GM13976 (cell line): ENCODE measurements at regions not wholly inside any gene's neighbourhood (a gene's known extent, or its start where the extent isn't known, plus 50 kb on each side); places are given as distances from the start of the nearest gene placed in this dataset.
"Not testable (repeated sequence)": the region's sequence is repeated elsewhere in the genome, so short reads cannot be mapped to it uniquely, and the experiment has no call there.

Experiments
- DNase-seq: peaks from one replicate; pipeline ENCODE4 v3.0.0; 2012; ENCODE audit warnings: low spot score
- in situ Hi-C: fragments of 300-500 bp; cut with MboI; formaldehyde crosslinking; loops from one replicate; pipeline ENCODE4 v1.12.0; 2022; ENCODE audit warnings: low sequenced_read_pairs, mixed read lengths, inconsistent platforms; ENCODE audit not compliant: unreplicated experiment
- TF ChIP-seq, protein P1 (sequence below): IDR thresholded peaks from 2 replicates; pipeline ENCODE4 v1.5.1; 2012; ENCODE audit warnings: borderline replicate concordance, mild to moderate bottlenecking; ENCODE audit not compliant: insufficient read depth; ENCODE audit errors: extremely low read depth, missing control alignments, control extremely low read depth

DNA sequence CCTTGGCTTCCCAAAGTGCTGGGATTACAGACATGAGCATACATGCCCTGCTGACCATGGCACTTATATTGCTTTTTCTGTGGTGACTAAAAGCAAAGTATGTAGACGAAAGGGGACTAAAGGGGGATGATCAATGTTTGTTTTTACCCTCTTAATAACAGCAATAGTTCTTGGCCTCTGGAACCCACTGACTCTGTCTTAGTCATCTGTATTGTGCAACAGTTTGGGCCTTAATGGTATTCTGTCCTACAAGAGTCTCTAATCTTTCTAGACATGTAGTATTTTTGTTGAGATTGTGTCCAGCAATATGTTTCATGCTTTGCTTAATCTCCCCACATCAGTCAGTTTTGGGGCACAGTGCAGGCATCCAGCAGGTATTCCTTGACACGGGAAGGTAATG lies 359.9 kb upstream of the FANCL start:
- DNase-seq: no peak
- in situ Hi-C loops: no loop called here

DNA sequence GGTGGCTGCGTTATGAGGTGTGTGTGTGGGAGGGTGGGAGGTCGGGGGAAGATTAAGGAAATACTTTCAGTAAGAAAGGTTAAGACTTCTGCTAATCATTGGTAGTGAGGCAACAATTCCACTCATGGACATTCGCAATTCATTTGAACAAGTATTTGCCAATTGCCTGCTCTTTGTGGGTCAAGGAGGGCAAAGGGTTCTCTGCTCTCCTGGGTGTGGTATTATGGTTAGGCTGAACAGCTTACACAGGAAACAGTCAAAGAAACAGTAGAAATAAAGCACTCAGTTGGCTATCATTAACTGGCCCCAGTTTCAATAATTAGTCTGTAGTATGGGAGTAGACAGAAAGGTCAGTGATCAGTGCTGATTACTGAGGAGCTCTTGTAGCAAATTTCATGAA lies 357.0 kb upstream of the FANCL start:
- DNase-seq: no peak
- TF ChIP-seq, protein P1, sequence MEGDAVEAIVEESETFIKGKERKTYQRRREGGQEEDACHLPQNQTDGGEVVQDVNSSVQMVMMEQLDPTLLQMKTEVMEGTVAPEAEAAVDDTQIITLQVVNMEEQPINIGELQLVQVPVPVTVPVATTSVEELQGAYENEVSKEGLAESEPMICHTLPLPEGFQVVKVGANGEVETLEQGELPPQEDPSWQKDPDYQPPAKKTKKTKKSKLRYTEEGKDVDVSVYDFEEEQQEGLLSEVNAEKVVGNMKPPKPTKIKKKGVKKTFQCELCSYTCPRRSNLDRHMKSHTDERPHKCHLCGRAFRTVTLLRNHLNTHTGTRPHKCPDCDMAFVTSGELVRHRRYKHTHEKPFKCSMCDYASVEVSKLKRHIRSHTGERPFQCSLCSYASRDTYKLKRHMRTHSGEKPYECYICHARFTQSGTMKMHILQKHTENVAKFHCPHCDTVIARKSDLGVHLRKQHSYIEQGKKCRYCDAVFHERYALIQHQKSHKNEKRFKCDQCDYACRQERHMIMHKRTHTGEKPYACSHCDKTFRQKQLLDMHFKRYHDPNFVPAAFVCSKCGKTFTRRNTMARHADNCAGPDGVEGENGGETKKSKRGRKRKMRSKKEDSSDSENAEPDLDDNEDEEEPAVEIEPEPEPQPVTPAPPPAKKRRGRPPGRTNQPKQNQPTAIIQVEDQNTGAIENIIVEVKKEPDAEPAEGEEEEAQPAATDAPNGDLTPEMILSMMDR: no peak
- in situ Hi-C loops: no loop called here

More for the DNA sequence above, 359.9 kb upstream of the FANCL start:
- TF ChIP-seq, protein P1: no peak

DNA sequence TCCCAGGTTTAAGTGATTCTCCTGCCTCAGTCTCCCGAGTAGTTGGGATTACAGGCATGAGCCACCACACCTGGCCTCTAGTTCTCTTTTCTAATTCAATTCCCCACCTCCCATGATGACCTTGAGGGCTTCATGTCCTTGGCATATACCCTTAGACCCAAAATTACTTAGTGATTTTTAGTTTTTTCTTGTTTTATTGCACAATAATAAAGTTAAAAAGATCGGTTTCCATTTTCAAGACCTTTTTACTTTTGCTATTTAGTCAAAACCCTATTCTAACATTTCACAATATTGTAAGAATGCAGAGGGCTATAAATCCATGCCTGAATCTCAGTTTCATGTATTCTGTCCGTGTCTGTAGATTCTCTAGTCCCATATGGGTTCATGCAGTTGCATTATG lies 354.6 kb upstream of the FANCL start:
- TF ChIP-seq, protein P1: no peak
- DNase-seq: no peak
- in situ Hi-C loops: no loop called here

DNA sequence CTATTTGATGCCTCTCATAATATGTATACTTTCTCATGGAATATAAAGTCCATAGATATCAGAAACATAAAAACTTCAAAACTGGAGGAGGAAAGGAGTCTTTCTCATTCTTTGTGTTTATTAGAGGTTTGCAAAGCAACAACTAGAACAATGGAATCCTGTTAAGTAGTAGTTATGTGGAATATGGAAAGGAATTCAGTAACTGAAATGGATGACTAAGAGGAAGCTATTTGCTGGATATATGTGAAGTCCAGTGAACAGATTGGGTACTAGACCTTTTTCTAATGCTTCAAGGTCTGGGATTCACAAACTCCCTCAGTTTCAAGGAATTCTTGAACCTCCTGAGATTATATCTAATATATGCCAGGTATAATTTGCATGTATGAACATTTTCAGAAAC lies 353.6 kb upstream of the FANCL start:
- TF ChIP-seq, protein P1: no peak
- no peak for DNase-seq
- in situ Hi-C loops: no loop called here

DNA sequence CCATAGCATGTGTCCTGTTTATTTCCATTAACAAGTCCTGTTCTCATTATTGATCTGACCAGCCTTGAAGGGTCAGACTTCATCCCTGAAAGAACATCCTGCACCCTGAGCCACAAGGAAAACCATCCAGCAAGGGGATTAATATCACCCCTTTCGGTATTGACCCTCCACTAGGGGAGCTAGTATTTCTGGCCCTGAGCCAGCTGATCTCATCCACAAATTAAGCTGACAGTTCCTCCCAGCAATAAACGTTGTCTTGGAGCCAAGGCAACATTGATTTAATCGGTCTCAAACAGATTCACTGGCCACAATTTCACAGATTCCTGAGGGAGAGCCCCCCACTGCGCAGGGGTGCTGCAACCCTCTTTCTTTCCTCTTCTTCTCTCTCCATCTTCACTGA lies 353.1 kb upstream of the FANCL start:
- TF ChIP-seq, protein P1: no peak
- no peak for DNase-seq
- in situ Hi-C loops: no loop called here

DNA sequence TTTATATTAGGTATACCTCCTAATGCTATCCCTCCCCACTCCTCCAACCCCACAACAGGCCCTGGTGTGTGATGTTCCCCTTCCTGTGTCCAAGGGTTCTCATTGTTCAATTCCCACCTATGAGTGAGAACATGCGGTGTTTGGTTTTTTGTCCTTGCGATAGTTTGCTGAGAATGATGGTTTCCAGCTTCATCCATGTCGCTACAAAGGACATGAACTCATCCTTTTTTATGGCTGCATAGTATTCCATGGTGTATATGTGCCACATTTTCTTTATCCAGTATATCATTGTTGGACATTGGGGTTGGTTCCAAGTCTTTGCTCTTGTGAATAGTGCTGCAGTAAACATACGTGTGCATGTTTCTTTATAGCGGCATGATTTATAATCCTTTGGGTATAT lies 345.1 kb upstream of the FANCL start:
- in situ Hi-C loops, DNase-seq: not testable (repeated sequence)

DNA sequence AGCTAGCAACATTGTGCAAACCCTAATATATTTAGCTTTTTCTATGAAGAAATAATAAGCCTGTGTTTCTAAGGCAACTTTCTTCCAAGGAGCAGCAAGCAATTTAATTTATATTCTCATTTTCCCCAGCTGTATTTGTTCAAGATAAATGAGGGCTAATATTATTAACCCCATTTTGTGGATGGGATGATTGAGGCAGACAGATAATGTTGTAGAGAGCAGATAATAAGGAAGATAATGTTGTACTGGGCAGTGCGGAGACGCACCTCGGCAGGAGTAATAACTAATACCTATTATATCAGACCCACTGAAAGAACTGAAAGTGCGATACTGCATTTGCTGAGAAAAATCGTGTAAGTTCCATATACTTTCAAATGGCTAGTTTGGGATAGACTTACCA lies 344.1 kb upstream of the FANCL start:
- no peak for DNase-seq
- TF ChIP-seq, protein P1: no peak
- in situ Hi-C loops: no loop called here
